SK-N-SH (cell line): ENCODE measurements at regions not wholly inside any gene's neighbourhood (a gene's known extent, or its start where the extent isn't known, plus 50 kb on each side); places are given as distances from the start of the nearest gene placed in this dataset.

Experiments used
- CTCF ChIP-seq: fragments of 200-600 bp; sonication (generic); IDR thresholded peaks from 2 replicates; pipeline ENCODE4 v1.6.1; 2017; ENCODE audit warnings: antibody characterized with exemption, mild to moderate bottlenecking, moderate library complexity
- MAX ChIP-seq: IDR thresholded peaks from 2 replicates; pipeline ENCODE4 v1.4.0; 2012; ENCODE audit warnings: low read depth

DNA sequence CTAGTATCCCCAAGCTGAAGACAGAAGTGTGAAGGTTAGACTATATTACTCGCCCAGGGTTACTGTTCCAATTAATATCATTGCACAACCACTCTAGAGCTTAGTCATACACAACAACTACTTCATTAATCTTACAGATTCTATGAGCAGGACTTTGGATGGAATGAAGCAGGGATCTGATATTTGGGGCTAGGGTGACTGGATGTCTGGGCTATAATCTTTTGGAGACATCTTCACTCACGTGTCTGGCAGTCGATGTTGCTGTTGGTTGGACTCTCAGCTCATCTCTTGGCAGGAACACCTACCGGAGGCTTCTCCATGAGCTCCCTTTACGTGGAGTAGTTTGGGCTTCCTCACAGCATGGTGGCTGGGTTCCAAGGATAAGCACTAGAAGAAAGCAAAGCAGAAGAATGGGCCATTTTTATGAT lies 519.2 kb upstream of the B3GALT2 start:
- TF ChIP-seq CTCF (no peak), MAX (no peak)
